GM18867 (cell line): ENCODE measurements at regions not wholly inside any gene's neighbourhood (a gene's known extent, or its start where the extent isn't known, plus 50 kb on each side); places are given as distances from the start of the nearest gene placed in this dataset.

Experiments
- ATAC-seq: cut with Tn5 transposase; IDR thresholded peaks from one replicate; pipeline ENCODE4 v1.9.1; 2021; ENCODE audit warnings: mild to moderate bottlenecking, moderate library complexity; ENCODE audit not compliant: unreplicated experiment

- no peak for ATAC-seq
Observed at GRCh38 chr3:73901686-73902085, 276.9 kb upstream of the PDZRN3 start.

GRCh38 chr3:73894474-73895213, 269.9 kb upstream of the PDZRN3 start:
- ATAC-seq = no peak

DNA sequence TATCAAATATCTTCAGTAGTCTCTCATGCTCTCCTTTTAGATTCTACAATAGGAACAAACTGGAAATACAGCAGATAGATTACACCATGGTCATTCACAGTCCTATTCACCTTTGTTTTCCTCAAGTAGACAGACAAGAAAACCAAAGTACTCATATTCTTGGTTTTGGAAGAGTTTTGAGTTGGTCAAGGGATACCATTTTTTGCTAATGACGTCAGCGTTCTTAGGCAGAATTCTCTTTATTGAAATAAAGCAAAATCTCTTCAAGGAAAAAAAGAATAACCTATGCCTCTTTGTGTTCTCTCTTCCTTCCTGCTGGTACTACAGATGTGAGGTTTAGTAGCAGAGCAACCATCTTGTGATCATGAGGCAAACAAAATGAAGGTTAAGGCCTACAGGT, 268.3 kb upstream of the PDZRN3 start:
- ATAC-seq = no peak

DNA sequence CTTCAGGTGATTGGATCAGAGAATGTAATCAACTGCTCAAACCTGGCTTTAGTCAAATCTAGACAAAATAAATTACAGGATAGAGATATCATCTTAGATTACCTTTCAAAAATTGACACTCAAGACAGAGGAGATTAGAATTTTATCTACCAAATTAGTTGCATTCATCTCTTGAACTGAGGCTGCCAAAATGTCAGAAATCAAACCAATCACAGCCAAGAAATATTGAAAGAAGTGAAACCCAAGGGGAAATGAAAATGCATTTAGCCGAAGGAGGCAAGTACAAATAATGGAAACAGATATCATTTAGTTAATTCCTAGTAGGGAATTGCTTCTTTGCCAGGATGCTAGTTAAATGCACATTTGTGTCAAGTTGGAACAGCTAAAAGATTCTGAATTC, 261.1 kb upstream of the PDZRN3 start:
- no peak for ATAC-seq

DNA sequence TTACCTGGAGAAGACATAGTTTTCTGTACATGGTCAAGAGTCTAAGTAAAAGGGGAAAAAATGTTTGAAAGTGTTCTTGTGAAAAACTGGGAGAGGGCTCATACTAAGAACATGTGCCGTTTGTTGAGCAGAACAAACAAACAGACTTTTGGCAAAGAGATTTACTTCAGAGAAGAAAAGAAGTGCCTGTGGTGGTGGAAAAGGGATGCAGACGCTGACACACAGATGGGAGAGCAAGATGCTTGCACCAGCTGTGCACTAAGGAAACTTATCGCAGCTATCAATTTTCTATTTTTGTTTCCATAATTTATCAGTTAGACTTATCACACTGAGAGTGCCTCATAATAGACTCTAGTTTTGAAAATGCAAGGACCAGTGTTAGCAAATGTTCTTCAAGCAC, 259.6 kb upstream of the PDZRN3 start:
- ATAC-seq = no peak

DNA sequence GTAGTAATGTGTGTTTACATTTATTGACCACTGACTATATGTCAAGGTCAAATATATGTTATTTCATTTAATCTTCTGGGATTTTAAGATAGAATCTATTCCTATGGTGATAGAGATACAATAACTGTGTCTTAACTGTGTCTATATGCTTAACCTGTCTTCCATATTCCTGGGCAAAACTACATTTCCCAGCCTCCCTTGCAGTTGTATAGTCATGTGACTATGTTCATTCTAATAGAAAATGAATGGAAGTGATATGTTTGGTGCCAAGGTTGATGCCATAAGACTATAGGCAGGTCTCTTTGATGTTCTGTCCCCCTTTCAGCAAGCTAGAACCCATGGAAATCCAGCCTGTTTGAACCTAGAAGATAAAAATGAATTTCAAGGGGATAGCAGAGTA, 258.8 kb upstream of the PDZRN3 start:
- no peak for ATAC-seq

- no peak for ATAC-seq
Observed at GRCh38 chr3:73874606-73875369, 250.0 kb upstream of the PDZRN3 start.

DNA sequence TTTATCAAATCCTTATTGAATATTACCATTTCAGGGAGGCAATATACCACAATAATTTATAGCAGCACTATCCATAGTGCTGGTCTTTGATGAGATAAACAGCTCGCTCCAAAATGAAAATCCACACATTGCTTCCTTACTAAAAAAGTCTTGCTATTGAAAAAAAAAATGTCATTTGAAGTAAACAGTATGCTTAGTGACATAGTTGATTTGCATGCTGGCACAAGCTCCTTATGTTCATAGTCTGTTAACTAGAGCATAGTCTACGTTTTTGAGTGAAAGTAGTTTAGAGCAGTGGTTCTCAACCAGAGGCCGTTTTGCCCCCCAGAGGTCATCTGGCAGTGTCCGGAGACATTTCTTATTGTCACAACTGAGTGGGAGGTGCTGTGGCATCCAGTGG, 249.4 kb upstream of the PDZRN3 start:
- ATAC-seq = no peak

- no peak for ATAC-seq
Observed at GRCh38 chr3:73868688-73869315, 244.1 kb upstream of the PDZRN3 start.

GRCh38 chr3:73867524-73867923, 242.8 kb upstream of the PDZRN3 start:
- ATAC-seq = no peak

- ATAC-seq = no peak
Observed at GRCh38 chr3:73866846-73867245, 242.1 kb upstream of the PDZRN3 start.

DNA sequence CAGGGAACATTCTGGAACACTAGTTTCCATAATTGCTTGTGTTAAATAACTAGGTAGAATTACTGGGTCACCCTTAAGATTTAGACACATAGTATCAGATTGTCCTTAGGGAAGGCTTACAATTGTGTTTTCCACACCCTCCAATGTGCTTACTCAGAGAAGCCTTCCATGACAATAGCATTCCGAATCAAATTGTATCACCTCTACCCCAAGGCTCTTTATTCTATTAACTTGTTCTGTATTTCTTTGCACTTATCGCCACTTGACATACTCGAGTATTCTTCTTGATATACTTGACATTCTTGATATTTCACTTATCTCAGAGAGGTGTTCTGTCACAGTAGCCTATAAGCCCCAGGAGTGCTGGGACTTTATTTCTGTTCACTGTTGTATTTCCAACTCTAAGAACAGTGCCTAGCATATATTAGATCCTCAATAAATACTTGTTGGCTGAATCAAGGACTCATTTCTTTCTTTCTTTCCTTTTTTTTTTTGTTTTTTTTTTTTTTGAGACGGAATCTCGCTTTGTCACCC, 238.9 kb upstream of the PDZRN3 start:
- no peak for ATAC-seq

- no peak for ATAC-seq
Observed at GRCh38 chr3:73855813-73856212, 231.1 kb upstream of the PDZRN3 start.

GRCh38 chr3:73848173-73848906, 223.6 kb upstream of the PDZRN3 start:
- no peak for ATAC-seq

GRCh38 chr3:73846951-73847350, 222.2 kb upstream of the PDZRN3 start:
- no peak for ATAC-seq

GRCh38 chr3:73839032-73839431, 214.3 kb upstream of the PDZRN3 start:
- no peak for ATAC-seq

GRCh38 chr3:73835945-73836344, 211.2 kb upstream of the PDZRN3 start:
- no peak for ATAC-seq

- no peak for ATAC-seq
Observed at GRCh38 chr3:73832426-73832825, 207.7 kb upstream of the PDZRN3 start.

DNA sequence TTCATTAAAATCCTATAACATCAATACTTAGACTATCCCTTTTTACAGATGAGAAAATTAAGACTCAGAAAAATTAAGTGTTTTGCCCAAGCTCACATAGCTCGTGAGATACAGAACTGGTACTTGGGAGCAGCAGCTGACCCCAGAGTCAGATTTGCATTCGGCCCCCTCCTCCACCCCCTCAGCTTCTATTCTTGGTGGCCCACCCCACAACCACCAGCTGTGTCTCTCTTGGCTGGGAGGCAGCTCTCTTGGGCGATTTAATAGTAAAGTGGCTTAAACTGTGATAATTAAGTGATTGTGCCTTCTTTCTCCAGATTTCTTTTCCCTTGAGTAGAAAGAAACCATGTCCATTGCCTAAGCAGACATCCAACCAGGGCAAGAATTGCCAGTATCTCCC, 203.6 kb upstream of the PDZRN3 start:
- ATAC-seq = no peak

DNA sequence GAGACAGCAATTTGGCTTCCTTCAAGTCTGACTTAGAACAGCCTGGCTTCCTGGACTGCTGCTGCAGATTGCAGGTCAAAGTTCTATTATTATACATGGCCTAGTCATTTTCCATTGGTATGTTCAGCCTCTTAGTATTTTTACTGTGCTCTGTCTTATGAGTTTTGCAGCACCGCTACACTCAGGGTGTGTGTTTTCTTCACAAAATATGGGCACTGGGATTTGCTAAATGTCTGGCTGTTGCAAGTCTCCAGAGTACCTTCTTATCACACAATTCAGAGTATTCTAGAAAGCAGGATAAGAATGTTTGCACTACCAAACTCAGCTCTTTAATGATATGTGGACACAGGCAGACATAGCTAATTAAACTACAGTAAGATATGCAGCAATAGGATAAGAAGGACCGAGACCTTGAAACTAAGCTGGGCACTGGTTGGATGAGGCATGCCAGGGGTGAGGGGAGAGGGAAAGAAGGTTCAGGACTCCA, 203.0 kb upstream of the PDZRN3 start:
- no peak for ATAC-seq

GRCh38 chr3:73827204-73827603, 202.5 kb upstream of the PDZRN3 start:
- no peak for ATAC-seq
